ENCODE measurements at regions not wholly inside any gene's neighbourhood (a gene's known extent, or its start where the extent isn't known, plus 50 kb on each side); places are given as distances from the start of the nearest gene placed in this dataset.

GRCh38 chr4:55765070-55765469 lies 54.5 kb upstream of the EXOC1L start:
- no peaks in the 10 kb centered on the region for H3K36me3 ChIP-seq (replicated peaks; ENCODE audit: low read depth, low read length)
- no peaks in the 10 kb centered on the region for H3K27me3 ChIP-seq (ENCODE audit: low read depth, low read length)
- no peaks in the 10 kb centered on the region for H3K4me1 ChIP-seq (ENCODE audit: low read length)
- H2AFZ ChIP-seq (ENCODE audit: low read depth, low read length), result no peak overlapping the region
- no peak overlapping the region for H3K27ac ChIP-seq (ENCODE audit: low read length)
- no peak overlapping the region for H3K9ac ChIP-seq (ENCODE audit: low read length)
- no peaks in the 10 kb centered on the region for H3K9me3 ChIP-seq (ENCODE audit: insufficient read depth, low read length)
- H3K79me2 ChIP-seq (ENCODE audit: low read length), result no peaks in the 10 kb centered on the region
- no peak overlapping the region for H3K4me3 ChIP-seq (ENCODE audit: low read length)
- no peak overlapping the region for H3K4me2 ChIP-seq (ENCODE audit: low read length)
- TF ChIP-seq EZH2phosphoT487 (IDR thresholded peaks at IDR 0.05; ENCODE audit: low read depth) (no peak), CTCF (IDR thresholded peaks at IDR 0.05; ENCODE audit: low read depth, low read length) (no peak)
- H4K20me1 ChIP-seq (ENCODE audit: insufficient read depth, low read length), result no peaks in the 10 kb centered on the region

- Histone ChIP-seq H3K9ac (ENCODE audit: low read length) (no peak overlapping the region), H3K27ac (ENCODE audit: low read length) (no peak overlapping the region), H3K36me3 (replicated peaks; ENCODE audit: low read depth, low read length) (no peaks in the 10 kb centered on the region), H3K9me3 (ENCODE audit: insufficient read depth, low read length) (no peaks in the 10 kb centered on the region), H2AFZ (ENCODE audit: low read depth, low read length) (no peak overlapping the region), H3K27me3 (ENCODE audit: low read depth, low read length) (no peaks in the 10 kb centered on the region), H3K4me1 (ENCODE audit: low read length) (0 out of 2 replicates have a peak, but pooled peaks cover 4% of the 10 kb centered on the region), H3K79me2 (ENCODE audit: low read length) (no peaks in the 10 kb centered on the region), H3K4me2 (ENCODE audit: low read length) (no peak overlapping the region), H3K4me3 (ENCODE audit: low read length) (no peak overlapping the region), H4K20me1 (ENCODE audit: insufficient read depth, low read length) (no peaks in the 10 kb centered on the region)
- TF ChIP-seq CTCF (IDR thresholded peaks at IDR 0.05; ENCODE audit: low read depth, low read length), result no peak
- no peak for TF ChIP-seq EZH2phosphoT487 (IDR thresholded peaks at IDR 0.05; ENCODE audit: low read depth)
These were observed 51.3 kb upstream of the EXOC1L start for GRCh38 chr4:55768291-55768690.
